ENCODE measurements at regions not wholly inside any gene's neighbourhood (a gene's known extent, or its start where the extent isn't known, plus 50 kb on each side); places are given as distances from the start of the nearest gene placed in this dataset.

DNA sequence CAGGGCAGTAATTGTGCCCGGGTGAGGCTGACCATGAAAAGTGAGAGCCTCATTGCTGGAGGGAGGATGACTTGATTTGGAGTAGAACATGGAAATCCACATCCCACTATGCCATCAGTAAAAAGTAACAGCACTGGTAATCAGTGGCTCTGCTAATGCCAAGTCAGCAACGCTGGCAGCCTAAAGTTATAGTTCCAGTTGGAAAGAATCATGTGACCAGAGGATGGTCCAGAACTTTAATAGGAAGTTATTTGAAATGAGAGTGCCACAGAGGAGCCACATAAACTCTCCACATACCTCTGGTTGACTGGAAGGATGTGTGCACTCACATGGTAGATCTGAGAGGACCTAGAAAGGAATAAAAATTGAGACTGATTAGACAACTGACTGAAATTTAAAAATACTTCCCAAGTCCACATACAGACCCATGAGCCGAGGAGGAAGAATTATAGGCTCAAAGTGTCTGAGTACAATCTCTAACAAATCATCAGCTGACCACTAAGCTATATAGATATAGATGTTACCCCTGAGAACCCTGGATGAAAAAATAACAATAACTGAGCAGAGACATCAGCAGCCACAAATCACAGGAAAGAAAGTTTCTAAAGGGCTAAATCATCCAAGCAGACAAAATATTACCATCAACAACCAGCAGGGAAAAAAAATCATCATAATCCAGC lies 346.8 kb downstream of the STK39 start:
- DNase-seq = no peak

DNA sequence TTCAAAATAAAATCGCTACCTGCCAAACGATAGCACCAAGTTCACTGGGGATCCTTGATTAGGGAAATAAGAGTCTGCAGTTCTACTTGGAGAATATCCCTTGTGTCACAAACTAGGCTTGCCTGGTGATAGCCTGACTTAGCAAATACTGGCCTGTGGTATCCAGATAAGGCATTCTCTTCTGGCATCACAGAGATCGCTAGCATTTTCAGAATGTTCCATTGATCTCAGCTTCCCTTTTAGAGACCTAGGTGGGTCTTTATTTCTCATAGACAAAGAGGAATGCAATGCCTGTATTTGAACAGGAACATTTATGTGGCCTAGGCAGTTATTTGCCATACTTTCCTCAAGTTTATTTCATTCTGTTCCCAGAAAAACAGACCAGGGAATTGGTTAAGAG lies 349.1 kb downstream of the STK39 start:
- DNase-seq = no peak

DNA sequence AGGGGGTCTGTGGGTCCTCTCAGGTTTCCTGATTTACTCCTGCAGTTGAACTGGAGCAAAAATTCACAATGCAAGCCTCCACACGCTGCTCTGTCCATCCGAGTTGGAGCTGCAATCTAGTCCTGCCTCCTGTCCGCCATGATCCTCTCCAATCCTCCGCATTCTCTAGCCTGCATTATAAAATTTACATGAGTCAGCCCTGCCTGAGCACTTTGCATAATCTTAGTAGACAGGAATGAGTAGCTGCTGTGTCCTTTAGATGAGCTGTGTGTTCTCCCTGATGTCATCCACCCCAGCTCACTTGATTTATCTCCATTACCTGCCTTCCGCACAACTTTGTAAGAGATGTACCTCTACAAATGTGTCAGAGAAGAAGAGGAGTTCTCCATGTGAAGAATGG lies 355.6 kb downstream of the STK39 start:
- DNase-seq = no peak

DNA sequence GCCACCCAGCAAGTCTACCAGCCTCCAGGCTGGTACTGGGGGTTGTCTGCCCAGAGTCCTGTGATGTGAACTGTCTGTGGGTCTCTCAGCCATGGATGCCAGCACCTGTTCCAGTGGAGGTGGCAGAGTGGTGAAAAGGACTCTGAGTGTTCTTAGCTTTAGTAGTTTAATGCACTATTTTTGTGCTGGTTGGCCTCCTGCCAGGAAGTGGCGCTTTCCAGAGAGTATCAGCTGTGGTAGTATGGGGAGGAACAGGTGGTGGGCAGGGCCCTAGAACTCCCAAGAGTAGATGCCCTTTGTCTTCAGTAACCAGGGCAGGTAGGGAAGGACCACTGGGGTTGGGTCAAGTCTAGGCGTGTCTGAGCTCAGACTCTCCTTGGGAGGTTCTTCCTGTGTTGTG lies 356.7 kb downstream of the STK39 start:
- no peak for DNase-seq

DNA sequence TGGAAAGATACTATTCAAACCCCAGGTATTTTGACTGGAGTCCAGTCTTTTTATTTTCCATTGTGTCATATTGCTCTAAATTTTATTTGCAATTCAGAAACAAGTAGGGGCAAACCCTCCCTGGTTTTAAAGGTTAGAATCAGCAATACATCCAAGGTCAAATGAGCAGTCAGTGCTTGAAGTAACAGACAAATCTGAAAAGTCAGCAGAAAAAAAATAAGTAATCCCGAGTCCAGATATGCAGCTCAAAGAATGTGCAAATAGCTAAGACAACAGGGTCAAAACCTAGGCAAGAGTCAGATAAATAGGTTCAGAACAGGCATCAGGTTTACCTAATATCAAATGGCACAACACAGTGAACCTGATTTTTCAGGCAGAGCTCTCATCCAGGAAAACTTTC lies 367.0 kb downstream of the STK39 start:
- no peak for DNase-seq

DNA sequence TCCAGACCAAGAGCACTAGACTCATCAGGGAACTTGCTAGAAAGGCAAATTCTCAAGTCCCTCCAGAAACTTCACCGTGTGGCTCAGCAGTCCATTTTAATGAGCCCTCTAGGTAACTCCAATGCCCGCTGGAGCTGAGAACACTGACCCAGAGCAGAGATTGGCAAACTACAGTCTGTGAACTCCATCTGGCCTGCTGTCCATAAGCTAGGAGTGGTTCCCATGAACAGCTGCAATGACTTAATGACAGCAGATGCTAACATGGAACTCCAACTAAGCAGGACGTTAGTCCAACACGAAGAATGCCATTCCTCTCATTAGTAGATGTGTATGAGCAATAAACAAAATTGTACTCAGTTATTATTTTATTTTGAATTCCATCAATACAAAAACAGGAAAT lies 371.9 kb downstream of the STK39 start:
- no peak for DNase-seq

DNA sequence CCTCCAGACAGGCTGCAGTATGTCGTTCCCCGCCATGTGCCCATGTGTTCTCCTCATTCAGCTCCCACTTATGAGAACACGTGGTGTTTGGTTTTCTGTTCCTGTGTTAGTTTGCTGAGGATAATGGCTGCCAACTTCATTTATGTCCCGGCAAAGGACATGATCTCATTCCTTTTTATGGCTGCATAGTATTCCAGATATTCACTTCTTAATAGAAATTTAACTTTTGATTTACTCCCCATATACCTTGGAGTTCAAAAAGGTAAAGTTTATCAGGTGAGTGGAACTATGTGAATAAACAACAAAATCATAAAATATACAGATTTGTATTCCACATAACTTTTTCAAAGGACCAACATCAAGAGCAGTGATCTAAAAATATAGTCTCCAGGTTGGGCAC lies 372.6 kb downstream of the STK39 start:
- DNase-seq = no peak

DNA sequence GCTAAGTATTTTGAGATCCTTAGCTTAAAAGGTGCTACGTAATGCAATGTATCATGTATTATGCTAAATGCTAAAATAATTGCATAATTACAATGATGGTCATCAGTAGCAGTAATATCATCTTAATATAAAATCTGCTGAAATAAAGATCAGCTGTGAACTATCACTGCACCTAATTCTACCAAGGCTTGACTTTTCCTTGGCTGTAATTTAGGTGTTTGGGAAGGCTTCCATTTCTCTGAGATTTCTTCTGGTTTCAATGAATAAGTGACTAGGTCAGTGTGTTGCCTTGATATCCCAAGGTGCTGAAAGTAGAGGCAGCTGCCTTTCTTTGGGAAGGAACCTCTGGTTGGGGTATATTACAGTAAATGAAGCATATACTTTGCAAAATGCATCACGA lies 376.1 kb downstream of the STK39 start:
- DNase-seq = no peak

DNA sequence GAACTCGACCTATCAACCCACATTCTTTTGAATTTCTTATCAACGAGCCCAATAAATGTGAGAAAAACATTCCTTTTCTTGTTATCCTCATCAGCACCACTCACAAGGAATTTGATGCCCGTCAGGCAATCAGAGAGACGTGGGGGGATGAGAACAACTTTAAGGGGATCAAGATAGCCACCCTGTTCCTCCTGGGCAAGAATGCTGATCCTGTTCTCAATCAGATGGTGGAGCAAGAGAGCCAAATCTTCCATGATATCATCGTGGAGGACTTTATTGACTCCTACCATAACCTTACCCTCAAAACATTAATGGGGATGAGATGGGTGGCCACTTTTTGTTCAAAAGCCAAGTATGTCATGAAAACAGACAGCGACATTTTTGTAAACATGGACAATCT lies 378.2 kb downstream of the STK39 start:
- no peak for DNase-seq

DNA sequence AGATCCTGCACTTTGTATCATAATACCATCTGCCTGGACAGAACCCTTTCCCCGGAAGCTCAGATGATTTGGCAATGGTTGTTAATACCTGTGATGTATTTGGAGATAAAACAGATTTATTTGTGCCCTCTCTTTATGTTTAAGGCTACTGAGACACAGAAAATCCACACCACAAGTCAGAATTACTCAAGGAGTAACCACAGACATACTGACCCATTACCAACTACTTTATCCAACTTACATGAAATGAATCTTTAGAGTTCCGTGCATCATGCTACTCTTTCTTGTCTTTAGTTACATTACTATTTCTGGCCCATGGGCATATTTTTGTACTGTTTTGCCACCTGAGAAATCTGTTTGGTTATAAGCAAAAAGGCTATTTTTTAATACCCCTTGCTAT lies 384.0 kb downstream of the STK39 start:
- DNase-seq = no peak

DNA sequence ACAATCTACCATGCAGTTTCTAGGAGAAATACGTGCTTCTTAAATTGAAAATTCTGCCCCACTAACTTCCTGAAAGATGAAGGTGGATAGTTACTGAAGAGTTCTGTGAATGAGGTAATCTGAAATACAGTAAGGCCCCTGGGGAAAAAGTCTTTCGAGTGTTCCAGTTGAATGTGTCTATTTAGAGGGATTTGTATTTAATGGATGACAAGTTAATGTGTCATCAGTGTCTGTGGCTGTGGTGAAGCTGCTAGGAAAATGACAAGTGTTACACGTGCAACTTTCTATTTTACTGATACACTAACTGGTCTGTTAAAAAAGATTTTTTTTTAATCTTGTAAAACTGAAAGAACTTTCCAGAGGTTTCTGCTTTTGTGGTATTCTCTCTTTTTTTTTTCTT lies 384.6 kb downstream of the STK39 start:
- DNase-seq = no peak

DNA sequence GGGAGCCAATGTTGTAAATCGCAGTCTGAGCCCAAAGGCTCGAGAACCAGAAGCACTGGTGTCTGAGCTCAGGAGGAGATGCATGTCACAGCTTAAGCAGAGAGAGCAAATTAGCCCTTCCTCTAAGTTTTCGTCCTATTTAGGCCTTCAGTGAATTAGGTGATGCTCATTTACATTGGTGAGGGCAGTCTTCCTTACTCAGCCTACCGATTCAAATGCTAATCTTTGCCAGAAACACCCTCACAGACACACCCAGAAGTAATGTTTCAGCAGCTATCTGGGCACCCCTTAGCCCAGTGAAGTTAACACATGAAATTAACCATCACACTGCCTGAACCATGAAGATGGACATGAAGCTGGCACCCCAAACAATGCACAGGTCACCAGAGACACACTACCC lies 385.1 kb downstream of the STK39 start:
- DNase-seq = no peak

DNA sequence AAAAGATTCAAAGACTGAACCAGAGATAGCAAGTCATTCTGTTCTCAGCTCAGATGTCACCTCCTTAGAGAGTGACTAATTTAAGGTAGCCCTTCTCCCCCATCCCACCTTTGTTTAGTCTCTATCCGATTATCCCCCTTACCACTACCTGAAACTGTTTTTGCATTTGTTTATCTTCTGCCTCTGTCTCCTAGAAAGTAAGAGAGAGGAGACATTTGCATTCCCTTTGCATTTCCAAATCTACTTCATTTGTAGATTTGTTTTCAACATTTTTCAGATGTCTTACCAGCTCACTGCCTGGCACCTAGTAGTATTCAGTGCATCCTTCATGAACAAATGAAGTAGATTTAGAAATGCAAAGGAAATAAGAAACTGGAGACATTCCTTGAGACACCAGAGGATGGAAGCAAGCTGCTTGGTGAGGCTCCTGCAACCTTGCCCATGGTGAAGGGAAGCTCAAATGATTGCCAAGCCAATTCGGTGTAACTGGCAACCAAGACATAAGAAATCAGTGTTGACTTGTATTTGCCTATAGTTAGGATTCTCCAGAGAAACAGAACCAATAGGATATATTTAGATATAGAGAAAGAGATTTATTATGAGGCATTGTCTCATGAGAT lies 385.7 kb downstream of the STK39 start:
- DNase-seq = no peak

DNA sequence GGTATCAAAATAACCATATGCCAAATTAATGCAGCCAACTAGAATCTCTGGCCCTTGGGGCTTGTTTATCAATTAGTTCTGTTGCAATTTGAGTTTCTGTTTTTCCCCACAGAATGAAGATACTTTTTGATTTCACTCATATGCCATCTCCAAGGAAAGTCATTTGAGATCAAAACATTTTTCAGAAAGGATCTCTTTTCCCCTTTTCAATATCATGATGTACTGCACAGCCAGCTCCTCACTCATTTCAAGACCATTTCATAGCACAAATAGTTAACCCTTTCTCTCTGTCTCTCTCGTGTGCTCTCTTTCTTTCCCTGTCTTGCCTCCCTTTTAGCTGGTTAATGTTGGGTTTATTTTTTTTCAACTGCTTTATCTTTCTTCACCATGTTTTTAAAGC lies 387.3 kb downstream of the STK39 start:
- DNase-seq = no peak

DNA sequence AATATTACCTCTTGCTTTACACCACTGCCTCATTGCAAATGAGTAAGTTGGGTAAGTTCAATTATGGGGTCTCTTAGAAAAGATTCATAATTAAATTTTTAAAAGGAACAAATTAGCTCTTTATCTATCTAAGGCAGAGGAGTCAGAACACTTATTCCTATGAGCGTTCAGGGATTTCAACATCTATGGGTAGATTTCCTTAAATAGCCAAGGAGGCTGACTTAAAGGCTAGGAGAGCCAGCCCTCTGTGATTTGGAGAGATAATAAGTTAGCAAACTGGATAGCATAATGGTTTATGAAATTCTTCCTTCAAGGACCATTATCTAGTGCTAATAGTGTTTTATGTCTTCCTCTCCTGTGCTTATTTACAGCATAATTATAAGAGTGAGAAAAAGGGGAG lies 387.7 kb downstream of the STK39 start:
- DNase-seq = no peak

DNA sequence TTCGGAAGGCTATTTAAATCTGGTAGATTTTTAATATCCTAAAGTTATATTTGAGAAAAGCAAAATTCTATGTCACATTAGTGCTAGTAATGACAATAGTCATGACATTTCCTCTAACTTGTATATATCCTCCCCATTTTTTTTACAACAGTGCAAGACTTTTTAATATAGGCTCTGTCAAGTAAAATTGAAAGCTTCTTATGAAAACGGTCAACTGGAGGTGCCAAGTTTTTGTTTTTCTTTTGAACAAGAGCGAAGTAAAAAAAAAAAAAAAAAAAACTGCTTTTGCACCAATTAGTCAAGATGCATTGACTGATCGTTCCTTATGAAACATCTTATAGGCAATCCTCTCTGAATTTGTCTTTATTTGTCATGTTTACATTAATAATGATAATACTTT lies 389.3 kb downstream of the STK39 start:
- DNase-seq = no peak

DNA sequence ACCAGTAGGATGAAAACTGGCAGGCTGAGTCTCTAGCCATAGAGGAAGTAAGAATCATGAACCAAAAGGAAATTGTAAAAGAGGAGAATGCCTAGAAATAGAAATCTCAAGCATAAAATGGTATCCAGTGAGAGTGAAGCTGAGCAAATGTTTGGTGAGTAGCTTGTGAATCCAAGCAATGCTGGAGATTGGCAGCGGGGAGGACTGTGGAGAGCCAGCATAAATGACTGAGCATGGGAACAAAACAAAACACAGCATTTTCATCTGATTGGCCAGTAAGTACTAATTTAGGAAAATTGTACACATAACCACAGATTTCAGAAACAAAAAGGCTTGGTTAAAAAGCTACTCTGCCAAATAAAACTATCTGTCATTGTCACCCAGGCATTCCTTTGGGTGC lies 390.0 kb downstream of the STK39 start:
- DNase-seq = no peak

DNA sequence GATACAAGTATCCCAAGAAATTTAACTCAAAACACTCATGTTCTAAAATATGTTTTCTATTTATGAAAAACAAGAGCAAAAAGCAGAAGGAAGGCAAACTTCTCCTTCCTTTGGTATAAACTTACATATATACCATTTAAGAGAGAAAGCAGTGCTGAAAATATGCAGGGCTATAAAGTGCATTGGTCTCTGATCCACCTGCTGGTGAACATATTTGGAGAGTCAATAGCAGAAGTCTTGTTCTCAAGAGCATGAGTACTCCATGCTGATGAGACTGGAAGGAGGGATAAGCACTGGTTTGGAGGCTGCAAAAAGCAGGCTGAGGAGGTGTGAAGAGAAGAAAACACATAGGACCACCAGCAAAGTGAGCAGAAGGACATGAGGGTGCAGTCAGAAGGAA lies 391.2 kb downstream of the STK39 start:
- no peak for DNase-seq

DNA sequence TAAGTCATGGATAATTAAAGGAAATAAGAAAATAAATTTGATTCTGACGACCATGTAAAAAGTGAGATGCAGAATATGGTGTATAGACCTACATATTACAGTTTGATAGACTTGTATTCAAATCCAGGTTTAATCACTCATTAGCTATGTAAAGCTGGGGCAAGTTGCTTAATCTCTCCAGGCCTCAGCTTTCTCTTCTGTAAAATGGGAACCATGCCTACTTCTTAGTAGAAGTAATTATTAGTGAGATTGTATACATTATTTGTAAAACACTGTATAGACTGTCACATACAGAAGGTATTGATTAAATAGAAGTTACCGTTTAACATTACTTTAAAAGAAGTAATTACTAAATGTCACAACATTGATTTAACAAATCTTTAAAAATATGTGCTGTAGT lies 392.2 kb downstream of the STK39 start:
- no peak for DNase-seq

DNA sequence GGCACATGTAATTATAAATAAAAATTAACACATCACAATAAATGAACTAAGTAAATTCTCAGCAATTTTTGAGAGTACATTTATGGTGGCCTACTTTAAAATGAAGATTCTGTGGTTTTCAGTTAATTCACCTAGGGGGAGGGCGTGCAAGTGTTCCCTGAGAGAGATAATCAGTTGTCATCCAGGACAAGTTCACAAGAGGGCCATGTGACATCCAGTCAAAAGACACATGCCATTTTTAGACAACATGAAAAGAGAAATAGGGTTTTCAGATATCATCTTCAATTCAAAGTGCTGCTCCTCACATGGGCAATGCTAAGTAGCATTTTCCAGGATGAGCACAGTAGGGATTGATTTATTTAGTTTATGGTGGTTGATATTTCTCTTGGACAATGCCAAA lies 393.7 kb downstream of the STK39 start:
- DNase-seq = no peak

DNA sequence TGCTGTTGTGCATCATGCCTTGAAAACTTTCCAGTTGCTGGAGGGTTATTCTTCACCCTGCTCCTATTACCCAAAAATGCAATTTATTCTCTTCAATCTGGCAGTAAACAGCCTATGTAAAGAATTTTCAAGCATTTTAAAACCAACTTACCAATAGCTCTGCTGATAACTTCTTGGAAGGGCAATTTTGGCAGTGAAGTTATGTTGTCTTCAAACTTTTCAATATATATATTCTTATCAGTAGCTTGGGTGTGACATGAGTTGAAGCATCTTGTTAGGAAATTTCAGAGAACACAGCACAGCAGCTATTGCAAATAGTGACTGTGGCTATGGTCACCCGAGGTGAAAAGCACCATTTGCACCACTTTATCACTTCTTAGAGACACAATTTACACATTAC lies 395.5 kb downstream of the STK39 start:
- DNase-seq = no peak

DNA sequence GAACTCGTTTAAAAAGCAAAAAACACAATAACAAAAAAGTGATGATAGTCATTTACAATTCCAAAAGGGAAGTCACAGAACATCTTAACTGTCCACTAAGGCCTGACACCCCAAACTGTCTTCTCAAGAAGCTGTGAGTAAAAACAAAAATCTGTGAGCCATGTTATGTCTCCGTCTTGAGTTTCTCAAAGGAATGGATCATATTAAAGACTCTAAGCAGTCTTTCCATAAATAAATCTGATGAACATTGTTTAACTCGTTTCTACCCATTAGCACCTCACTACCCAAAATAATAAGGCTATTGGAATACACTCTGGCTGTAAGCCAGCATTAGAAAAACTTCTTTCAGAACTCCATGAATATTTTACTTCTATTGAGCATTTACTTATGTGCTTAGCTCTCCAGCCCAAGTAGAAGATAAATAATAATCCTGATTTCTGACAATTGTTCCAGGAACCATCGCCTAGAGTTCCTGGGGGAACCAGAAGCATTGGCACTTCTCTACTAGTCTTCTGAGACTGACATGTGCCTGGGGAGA lies 396.0 kb downstream of the STK39 start:
- no peak for DNase-seq

DNA sequence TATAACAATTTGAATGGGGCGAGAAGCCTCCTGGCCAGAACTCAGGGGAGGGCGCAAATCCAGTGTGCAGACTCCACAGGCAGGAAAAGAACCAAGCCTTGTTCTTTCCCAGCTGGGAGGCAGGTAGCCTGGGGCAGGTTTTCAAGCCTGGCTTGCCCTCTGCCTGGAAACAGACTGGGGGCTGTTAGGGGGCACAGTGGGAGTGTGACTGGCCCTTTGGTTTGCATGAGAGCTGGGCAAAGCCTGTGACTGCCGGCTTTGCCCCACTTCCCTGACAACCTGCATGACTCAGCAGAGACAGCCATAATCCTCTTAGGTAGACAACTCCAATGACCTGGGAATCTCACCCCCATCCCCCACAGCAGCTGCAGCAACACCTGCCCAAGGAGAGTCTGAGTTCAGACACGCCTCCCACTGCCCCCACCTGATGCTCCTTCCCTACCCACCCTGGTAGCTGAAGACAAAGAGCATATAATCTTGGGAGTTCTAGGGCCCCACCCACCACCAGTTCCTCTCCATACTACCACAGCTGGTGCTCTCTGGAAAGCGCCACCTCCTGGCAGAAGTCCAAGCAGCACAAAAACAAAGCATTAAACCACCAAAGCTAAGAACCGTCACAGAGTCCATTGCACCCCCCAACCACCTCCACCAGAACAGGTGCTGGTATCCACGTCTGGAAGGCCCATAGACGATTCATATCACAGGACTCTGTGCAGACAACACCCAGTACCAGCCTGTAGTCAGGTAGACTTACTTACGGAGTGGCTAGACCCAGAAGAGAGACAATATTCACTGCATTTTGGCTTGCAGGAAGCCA lies 402.5 kb downstream of the STK39 start:
- DNase-seq = peak; percentile 59

DNA sequence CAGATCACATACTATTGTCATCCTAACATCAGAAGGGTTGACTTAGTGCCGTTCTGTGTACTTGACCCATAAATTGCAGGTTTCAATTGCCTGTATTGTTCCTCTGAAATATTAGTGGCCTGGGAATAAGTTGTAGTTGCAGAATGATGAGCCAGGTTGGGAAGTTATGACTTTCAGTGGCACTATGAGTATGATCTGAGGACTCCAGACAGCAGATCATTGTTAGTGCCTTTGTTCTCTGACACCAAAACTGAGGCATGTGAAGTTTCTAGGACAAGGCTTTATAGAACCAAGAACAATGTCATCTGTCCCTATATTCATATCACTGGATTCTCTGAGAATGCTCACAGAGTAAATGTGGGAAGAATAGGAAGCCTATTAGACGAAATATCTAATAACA lies 403.7 kb downstream of the STK39 start:
- DNase-seq = no peak

All from NCI-H774 (cell line).